Fibroblast of peridontal ligament (primary cell): ENCODE measurements at regions not wholly inside any gene's neighbourhood (a gene's known extent, or its start where the extent isn't known, plus 50 kb on each side); places are given as distances from the start of the nearest gene placed in this dataset.
"Not testable (repeated sequence)": the region's sequence is repeated elsewhere in the genome, so short reads cannot be mapped to it uniquely, and the experiment has no call there.

Experiments used
- DNase-seq: peaks from one replicate; pipeline ENCODE4 v3.0.0-alpha.2; 2010; ENCODE audit errors: extremely low read depth

DNA sequence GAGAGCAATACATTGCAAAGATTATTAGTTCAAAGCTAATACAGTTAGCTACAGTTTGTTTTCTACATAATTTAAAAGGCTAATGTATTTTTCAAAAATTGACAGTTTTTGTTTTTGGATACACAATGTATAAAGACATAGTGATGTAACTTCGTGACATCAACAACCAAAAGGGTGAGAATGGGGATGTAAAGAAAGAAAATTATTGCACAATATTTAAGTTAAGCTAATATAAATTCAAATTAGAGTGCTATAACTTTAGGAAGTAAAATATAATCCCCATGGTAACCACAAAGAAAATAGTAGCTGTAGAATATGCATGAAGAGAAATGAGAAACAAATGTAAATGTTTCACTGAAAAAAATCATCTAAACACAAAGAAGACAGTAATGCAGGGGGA lies 334.4 kb upstream of the DEPDC1 start:
- no peak for DNase-seq

DNA sequence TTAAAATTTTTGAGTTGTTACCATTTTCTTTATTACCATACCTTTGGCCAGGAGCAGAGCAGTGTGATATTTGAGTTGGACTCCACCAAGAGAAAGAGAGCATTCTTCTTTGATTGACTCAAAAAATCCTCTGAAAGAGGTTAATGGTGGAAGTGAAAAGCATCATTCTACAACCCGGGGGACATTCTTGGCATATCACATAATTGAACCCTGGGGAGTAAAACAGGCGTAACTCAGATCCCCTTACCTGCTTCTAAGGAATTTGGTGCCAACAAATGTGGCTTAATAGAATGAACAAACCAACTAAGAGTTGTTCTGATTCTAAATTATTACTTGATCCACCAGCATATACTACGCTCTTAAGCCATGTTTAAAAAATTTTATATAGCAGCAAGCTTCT lies 351.1 kb upstream of the DEPDC1 start:
- DNase-seq, result no peak

DNA sequence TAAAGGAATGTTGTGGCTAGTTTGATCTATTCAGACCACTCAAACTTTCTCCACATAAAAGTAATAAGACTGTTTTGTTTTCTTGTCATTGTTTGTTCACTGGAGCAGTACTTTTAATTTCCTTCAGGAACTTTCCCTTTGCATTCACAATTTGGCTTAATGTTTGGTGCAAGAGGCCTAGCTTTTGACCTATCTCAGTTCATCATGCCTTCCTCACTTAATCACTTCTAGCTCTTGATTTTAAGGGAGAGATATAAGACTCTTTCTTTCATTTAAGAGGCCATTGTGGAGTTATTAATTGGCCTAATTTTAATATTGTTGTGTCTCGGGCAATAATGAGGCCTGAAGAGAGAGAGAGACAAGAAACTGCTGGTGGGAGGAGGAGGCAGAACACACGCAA lies 371.7 kb upstream of the DEPDC1 start:
- no peak for DNase-seq

DNA sequence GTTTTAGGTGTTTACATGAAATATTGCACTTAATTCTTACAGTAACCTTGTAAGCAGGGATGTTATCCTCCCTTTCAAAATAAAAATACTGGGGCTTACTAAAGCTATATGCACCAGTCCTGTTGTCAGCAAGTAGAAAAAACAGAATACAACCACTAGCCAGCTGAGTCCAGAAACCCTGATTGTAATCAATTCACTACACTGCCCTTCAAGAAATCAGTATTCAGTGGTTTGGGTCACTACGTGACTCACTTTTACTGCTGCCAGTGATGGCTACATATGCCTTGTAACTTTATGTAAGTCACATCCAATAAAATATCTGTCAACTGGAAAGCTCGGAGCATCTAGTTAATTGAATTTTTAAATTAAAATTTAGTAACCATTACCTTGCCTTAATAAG lies 376.3 kb upstream of the DEPDC1 start:
- no peak for DNase-seq

DNA sequence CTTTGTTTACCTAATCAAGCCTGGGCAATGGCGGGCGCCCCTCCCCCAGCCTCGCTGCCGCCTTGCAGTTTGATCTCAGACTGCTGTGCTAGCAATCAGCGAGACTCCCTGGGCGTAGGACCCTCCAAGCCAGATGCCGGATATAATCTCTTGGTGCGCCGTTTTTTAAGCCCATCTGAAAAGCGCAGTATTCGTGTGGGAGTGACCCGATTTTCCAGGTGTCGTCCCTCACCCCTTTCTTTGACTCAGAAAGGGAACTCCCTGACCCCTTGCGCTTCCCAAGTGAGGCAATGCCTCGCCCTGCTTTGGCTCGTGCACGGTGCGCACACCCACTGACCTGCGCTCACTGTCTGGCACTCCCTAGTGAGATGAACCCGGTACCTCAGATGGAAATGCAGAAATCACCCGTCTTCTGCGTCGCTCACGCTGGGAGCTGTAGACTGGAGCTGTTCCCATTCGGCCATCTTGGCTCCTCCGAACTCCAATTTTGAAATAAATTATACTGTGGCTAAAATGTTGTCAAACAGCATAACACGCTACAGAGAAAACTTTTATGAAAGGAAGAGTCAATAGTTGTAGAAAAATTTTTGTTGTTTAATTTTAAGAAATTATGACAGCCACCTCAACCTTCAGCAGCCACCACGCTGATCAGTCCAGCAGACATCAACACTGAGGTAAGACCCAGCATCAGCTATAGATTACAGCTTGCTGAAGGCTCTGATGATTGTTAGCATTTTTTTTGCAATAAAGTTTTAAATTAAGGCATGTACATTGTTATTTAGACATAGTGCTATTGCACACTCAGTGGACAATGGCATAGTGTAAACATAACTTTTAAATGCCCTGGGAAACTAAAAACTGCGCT lies 384.7 kb upstream of the DEPDC1 start:
- DNase-seq, result not testable (repeated sequence)

DNA sequence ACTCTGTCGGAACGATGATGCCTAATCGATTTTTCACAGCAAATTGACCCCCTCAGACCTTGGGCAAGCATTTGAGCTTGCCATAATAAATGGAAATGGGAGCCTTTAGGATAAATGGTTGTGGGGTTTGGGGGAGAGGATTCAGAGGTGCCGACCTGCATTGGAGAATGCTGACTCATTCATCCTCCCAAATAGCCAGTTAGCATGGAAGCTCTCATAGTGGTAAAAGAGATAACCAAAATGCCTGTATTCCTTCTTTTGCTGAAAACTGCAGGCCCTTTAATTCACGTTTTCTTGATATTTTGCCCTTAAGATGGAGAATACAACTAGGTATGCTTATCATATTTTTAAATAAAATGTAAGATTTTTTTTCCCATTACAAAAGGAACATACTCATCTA lies 392.6 kb upstream of the DEPDC1 start:
- DNase-seq, result no peak

DNA sequence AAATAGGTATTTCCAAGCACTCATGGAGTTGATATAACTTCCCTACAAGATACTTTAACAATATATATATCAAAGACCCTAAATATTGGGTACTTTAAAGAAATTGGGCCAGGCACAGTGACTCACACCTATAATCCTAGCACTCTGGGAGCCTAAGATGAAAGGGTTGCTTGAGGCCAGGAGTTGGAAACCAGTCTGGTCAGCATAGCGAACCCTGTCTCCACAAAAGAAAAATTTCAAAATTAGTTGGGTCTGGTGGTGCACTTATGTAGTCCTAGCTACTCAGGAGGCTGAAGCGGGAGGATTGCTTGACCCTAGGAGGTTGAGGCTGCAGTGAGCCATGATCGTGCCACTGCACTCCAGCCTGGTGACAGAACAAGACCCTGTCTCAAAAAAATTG lies 393.9 kb upstream of the DEPDC1 start:
- DNase-seq, result no peak

DNA sequence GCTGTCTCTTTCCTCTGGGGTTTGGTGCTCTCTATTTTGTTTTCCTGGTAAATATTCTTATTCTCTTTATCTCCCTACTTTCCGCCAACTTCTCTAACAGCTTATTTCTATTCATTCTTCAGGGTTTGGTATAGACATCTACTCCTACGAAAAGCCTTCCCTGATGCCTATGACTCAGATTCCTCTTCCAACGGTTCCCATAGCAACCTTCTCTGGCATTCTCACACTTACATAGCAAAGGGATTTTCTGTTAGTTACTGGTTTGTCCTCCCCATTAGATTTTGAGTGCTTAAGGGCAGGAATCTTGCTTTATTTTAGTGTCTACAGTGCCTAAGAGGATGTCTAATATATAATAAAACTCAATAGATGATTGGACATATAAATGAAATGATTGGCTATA lies 407.6 kb upstream of the DEPDC1 start:
- peak; percentile 38 for DNase-seq

DNA sequence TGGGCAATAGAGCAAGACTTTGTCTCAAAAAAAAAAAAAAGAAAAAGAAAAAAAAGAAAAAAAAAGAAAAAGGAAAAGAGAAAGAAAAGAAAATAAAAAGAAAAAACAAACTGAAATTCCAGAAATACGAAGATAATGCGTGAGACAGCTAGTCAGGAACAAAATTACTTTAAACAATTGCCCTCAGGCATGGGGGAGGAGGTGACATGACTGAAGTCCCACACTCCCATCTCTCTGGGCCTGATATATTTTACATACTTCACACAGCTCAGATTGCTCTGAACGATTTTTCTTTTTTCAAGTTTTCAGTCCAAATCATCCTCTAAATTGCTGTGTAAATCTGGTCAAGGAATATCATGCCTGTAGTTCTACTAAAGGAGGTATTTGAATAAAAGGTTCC lies 409.5 kb upstream of the DEPDC1 start:
- DNase-seq, result no peak

DNA sequence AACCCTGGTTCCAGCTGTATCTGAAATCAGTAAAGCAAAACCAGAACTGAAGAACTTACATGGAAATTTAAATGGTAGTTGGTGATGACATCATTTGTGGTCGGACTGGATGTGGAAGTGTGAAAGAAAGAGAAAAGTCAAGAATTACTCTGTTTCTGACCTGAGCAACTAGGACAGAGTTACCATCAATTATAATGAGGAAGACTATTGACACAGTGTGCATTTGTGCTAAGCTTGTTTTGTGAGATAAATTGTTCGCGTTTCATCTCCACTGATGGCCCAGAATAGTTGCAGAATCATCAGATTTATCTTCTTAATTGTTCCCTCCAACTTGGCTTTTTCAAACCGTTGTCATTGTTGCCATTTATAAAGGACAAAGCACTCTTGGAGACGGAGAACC lies 410.6 kb upstream of the DEPDC1 start:
- no peak for DNase-seq

DNA sequence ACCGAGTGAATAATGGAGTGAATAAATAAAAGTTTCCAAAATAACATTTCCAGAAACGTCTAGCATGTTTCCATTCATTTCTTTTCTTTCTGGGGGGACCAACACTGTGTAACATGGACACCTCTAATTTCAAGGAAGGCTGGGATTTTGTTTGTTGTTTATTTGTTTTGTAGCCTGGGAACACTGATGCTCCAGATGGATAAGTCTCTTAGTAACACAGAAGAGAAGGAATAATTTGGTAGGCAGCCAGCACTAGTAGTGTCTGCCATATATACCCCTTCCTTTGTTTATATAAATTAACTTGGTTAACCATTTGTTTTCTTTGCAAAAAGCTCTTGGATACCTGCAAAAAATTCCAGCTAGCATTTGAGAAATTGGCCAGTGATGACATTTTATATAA lies 411.4 kb upstream of the DEPDC1 start:
- DNase-seq, result no peak

DNA sequence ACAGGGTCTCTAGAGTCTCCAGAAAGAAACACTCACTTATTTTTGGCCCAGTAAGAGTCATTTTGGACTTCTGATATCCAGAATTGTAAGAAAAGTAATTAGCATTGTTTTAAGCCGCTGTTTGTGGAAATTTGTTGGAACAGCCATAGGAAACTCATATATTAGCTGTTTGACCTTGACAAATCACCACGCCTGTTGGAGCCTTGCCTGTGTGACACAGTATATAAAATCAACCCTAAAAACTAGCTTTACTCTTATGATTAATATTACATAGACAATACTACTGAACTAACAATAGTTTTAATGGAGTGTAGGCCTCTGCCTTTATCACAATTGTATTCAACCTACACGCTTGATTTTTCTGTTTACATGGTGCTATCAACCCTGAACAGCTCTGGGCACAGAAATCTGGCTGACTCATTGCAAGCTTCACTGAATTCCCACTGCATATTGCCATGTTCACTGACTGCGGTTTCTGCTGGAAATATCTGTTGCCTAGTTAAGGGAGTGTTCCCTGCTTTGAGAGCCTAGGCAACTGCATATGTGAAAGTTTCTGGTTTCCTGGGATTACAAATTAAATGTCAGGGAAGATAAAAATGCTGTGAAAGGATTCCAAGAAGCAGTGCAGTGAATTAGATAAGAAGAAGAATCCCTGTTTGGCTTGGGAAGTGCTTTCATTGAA lies 419.5 kb upstream of the DEPDC1 start:
- DNase-seq, result peak; percentile 96

DNA sequence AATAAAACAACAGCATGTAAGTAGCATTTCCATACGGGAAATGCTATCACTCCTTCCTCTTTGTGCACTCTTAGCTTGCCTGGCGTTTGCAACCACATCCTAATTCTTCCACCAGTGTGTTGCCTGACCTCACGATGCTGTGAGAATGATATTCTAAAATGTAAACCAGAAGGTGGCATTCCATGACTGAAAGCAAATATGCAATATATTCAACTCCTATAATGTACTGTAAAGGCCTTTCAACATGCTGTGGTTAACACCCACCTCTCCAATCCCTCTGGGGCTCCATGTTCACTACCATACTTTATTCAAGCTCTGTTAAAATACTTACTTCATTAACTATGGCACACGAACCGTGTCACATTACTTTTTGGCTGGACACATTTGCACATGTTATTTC lies 420.6 kb upstream of the DEPDC1 start:
- DNase-seq, result peak; percentile 47

DNA sequence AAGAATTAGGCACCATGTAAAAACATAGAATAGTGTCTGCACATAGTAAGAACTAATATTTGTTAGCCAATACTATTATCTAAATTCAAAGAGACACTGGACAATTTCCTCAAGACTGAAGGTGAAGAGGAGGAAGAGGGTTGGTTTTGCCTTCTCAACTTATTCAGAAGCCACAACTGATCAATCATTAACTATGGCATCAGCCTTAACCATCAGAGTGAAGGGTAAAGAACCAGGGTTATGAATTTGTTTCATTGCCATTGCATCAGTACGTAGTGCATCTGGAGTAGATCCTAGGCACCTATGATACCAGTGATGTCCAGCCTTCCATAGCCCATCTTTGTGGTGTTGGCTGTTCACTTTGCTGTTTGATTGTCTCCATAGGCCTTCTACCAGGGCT lies 421.7 kb upstream of the DEPDC1 start:
- DNase-seq, result no peak

DNA sequence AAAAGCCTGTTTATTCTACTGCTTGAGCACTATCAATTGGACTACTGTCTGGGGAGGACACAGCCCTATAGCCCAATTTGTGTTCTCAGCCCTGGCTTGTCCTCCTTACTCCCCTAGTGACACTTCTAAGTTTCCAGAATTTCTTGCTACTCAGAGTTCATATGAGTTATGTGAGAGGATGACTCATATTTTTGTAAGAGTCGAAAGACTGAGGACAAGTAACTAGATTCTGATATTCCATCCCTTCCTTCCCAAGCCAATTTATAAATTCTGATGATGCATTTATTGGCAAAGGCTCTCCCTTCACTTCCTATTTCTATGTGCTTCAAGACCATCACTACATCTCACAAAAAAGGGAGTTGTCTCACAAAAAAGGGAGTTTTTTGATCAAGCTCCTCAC lies 422.2 kb upstream of the DEPDC1 start:
- DNase-seq, result peak; percentile 53

DNA sequence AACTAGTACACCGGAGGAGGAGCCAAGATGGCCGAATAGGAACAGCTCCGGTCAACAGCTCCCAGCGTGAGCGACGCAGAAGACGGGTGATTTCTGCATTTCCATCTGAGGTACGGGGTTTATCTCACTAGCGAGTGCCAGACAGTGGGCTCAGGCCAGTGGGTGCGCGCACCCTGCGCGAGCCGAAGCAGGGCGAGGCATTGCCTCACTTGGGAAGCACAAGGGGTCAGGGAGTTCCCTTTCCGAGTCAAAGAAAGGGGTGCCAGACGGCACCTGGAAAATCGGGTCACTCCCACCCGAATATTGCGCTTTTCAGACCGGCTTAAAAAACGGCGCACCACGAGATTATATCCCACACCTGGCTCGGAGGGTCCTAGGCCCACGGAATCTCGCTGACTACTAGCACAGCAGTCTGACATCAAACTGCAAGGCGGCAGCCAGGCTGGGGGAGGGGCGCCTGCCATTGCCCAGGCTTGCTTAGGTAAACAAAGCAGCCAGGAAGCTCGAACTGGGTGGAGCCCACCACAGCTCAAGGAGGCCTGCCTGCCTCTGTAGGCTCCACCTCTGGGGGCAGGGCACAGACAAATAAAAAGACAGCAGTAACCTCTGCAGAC lies 426.7 kb upstream of the DEPDC1 start:
- not testable (repeated sequence) for DNase-seq

DNA sequence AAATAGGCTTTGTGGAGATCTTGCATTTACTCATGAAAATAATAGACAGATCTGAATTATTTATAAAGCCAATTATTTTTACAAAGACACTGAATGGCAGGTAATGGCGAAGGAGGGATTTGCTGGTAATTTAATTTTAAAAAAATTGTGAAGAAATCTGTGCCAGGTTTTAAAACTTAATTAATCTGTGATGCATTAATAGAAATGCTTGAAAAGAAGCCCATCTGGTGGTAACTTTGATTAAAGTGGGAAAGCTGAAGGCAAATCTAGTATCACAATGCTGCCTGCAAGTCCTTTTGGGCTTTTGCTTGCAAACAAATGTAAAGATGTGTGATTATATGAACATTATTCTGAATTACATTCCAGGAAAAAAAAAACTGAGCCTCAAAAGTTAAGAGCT lies 433.2 kb upstream of the DEPDC1 start:
- no peak for DNase-seq

DNA sequence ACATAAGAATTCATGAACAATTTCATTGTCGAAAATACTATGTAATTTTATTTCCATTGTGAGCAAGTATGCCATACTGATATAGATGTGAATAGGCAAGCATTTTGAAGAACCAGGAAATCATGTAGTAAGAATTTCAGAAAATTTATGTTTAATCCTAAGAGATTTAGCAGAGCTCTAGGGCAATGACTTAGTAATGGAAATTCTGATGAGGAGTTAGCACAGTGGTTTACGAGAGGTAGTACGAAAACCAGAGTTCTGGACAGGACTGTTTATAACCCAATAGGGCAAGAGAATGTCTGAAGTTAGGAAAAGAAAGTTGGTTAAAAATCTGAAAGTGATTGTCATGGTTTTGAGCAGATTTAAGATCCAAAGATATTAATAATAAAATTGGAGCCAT lies 439.6 kb upstream of the DEPDC1 start:
- DNase-seq, result no peak

DNA sequence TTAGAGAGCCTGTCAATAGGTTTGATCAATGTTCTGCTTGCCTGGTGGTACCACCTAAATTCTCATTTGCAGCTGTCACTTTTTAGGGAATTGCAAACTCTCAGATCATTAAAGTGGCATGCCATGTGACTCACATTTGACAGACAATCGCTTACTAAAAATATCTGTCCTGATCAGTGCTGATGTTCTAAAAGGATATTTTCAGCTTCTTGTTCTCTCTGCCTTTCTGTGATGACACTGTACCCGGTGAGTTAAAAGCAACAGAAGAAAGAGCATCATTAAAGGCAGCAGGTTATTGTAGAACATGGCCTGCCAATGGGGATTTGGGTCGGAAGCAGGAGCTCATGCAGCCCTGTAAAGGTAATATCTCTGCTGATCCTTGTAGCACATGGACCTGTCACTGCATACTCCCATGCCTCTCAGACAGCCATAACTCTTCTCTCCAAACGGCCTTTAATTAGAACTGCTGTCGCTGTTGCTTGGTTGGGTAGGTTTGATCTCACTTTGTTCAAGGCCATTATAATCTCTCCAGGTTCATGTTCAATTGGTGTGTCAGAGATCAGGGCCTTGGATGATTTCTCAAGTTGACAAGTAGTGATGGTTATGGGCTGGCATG lies 441.3 kb upstream of the DEPDC1 start:
- DNase-seq, result no peak

DNA sequence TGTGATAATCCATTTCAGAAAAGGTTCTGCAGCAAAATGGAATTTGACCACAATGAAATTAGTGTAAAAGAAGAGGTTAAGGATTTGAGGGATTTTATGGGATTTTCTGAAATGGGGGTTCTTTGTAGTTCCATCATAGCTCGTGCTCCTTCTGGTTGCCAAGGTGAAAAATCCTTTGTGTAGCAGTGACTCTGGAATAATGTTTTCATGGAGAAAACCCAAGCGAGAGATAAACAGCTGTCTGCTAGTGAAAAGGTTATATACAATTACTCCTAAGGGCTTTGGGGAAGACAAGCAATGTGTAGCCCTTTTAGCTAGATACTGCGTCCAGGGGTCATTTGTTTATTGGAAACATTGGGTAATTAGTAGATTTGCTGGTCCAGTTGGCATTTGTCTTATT lies 453.2 kb upstream of the DEPDC1 start:
- no peak for DNase-seq

DNA sequence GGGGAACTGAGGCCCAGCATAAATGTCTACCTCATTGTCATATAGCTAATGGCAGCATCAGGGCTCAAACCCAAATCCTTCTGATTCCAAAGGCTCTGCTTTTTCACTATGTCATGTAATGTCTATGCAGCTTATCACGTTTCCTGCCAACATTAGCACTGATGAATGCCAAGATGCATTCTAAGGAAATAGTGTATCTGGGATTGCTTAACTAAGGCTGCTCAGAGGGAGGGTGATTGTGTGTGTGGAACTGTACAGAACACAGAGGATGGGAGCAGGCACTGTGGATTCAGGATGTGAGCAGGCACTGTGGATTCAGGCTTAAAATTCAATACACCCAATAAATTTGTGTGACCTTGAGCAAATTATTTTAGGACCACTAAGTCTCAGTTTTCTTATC lies 456.4 kb upstream of the DEPDC1 start:
- DNase-seq, result no peak

DNA sequence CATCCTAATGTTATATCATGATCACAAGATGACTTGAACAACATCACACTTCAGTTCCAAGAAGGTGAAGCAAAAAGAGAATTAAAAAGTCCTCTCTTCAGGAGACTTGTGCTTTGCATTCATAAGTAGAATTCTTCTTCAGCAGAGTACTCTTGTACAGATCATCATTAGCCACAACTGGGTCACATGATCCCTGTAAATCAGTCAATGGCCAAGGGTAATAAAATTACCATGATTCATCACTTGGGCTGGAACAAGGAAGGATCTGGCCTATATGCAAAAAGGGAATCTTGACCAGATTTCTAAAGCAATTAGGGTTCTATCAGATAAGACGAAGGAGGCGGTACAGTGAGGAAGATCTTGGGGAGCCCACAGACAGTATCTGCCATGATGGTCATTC lies 458.0 kb upstream of the DEPDC1 start:
- DNase-seq, result no peak

DNA sequence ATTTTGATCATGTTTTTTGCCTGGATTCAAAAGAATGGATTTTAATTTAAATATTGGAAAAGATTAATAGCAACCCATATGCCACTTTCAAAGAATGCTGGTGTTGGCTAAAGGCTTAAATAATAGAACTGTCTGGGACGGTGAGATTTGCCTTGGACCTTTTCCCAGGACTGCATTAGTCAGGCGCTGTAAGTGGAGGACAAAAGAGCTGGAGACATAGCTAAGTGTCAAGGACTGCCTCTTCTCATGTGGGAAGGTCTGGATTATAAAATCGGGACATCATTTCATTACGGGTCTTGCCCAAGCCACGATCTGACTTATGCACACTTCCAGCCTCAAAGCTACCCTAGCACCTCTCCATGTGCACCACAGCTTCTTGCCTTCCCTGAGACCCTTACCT lies 458.5 kb upstream of the DEPDC1 start:
- DNase-seq, result no peak
